ENCODE measurements at regions not wholly inside any gene's neighbourhood (a gene's known extent, or its start where the extent isn't known, plus 50 kb on each side); places are given as distances from the start of the nearest gene placed in this dataset.

GRCh38 chr9:26418480-26418879 is 474.1 kb downstream of the CAAP1 start:
- no peak for ATAC-seq
- TF ChIP-seq PPARA (CRISPR knock-in tag; IDR thresholded peaks at IDR 0.05; ENCODE audit: borderline replicate concordance) (no peak), TSHZ2 (CRISPR knock-in tag; IDR thresholded peaks at IDR 0.05) (no peak)

- TF ChIP-seq ARNTL (CRISPR knock-in tag; IDR thresholded peaks at IDR 0.05; ENCODE audit: borderline replicate concordance, low read depth) (no peak), ZNF70 (CRISPR knock-in tag; IDR thresholded peaks at IDR 0.05) (no peak), CREB5 (CRISPR knock-in tag; IDR thresholded peaks at IDR 0.05; ENCODE audit: low read depth) (no peak)
- no peak for ATAC-seq
These were observed 477.1 kb downstream of the CAAP1 start for GRCh38 chr9:26415528-26415927.

GRCh38 chr9:26413611-26414010 is 479.0 kb downstream of the CAAP1 start:
- ATAC-seq, result no peak
- TF ChIP-seq TSHZ2 (CRISPR knock-in tag; IDR thresholded peaks at IDR 0.05) (no peak), ZFP3 (CRISPR knock-in tag; IDR thresholded peaks at IDR 0.05) (no peak), SNAI2 (CRISPR knock-in tag; IDR thresholded peaks at IDR 0.05) (no peak), ZNF565 (CRISPR knock-in tag; conservative IDR thresholded peaks at IDR 0.05; ENCODE audit: low read depth) (no peak), BACH2 (CRISPR knock-in tag; IDR thresholded peaks at IDR 0.05; ENCODE audit: borderline replicate concordance) (no peak), ESRRG (CRISPR knock-in tag; IDR thresholded peaks at IDR 0.05) (no peak), POU6F1 (CRISPR knock-in tag; IDR thresholded peaks at IDR 0.05; ENCODE audit: borderline replicate concordance, low read depth) (no peak), OSR1 (CRISPR knock-in tag; IDR thresholded peaks at IDR 0.05) (no peak), ARNTL (CRISPR knock-in tag; IDR thresholded peaks at IDR 0.05; ENCODE audit: borderline replicate concordance, low read depth) (no peak), ZC3H10 (CRISPR knock-in tag; IDR thresholded peaks at IDR 0.05) (no peak), GLIS3 (CRISPR knock-in tag; IDR thresholded peaks at IDR 0.05) (no peak), ISL1 (CRISPR knock-in tag; IDR thresholded peaks at IDR 0.05) (no peak)

GRCh38 chr9:26412446-26412845 is 480.2 kb downstream of the CAAP1 start:
- no peak for ATAC-seq
- TF ChIP-seq BACH2 (CRISPR knock-in tag; IDR thresholded peaks at IDR 0.05; ENCODE audit: borderline replicate concordance) (no peak), TSHZ2 (CRISPR knock-in tag; IDR thresholded peaks at IDR 0.05) (no peak)

Measured in SK-N-SH treated with all-trans-retinoic acid at 6 μM for 48 hours (cell line).